OCI-LY1 (cell line): ENCODE measurements at regions not wholly inside any gene's neighbourhood (a gene's known extent, or its start where the extent isn't known, plus 50 kb on each side); places are given as distances from the start of the nearest gene placed in this dataset.

ENCODE experiments used
- H2AFZ ChIP-seq: fragments of 200-600 bp; sonication (generic), shearing (Covaris generic); 2 replicates; pipeline ENCODE4 v1.6.0; 2014; ENCODE audit warnings: antibody characterized with exemption, mild to moderate bottlenecking, low read length
- H3F3A ChIP-seq: fragments of 200-600 bp; sonication (generic), shearing (Covaris generic); 2 replicates; pipeline ENCODE4 v1.6.0; 2014; ENCODE audit warnings: mild to moderate bottlenecking, antibody characterized with exemption, low read length, moderate library complexity; ENCODE audit not compliant: insufficient read depth
- H3K27ac ChIP-seq: fragments of 200-600 bp; sonication (generic); 2 replicates; pipeline ENCODE4 v1.5.1; 2014; ENCODE audit warnings: low read length, mixed run types, mild to moderate bottlenecking, low read depth; ENCODE audit not compliant: poor library complexity, severe bottlenecking
- H3K27me3 ChIP-seq: fragments of 200-600 bp; sonication (generic); 2 replicates; pipeline ENCODE4 v1.6.0; 2014; ENCODE audit warnings: antibody characterized with exemption, mild to moderate bottlenecking, low read length, moderate library complexity; ENCODE audit not compliant: insufficient read depth
- H3K36me3 ChIP-seq: fragments of 200-600 bp; sonication (generic); 2 replicates; pipeline ENCODE4 v1.6.1; 2014; ENCODE audit warnings: mild to moderate bottlenecking, antibody characterized with exemption, low read length, moderate library complexity, mixed read lengths; ENCODE audit not compliant: insufficient read depth
- H3K4me1 ChIP-seq: fragments of 200-600 bp; sonication (generic); 2 replicates; pipeline ENCODE4 v1.5.1; 2014; ENCODE audit warnings: mild to moderate bottlenecking, low read length, moderate library complexity; ENCODE audit not compliant: insufficient read depth, severe bottlenecking
- H3K4me2 ChIP-seq: fragments of 200-600 bp; sonication (generic), shearing (Covaris generic); 2 replicates; pipeline ENCODE4 v1.6.1; 2014; ENCODE audit warnings: low read length
- H3K4me3 ChIP-seq: fragments of 200-600 bp; sonication (generic); 2 replicates; pipeline ENCODE4 v1.5.1; 2014; ENCODE audit warnings: low read length, low read depth, mild to moderate bottlenecking, mixed read lengths; ENCODE audit not compliant: poor library complexity, severe bottlenecking
- H3K79me2 ChIP-seq: fragments of 200-600 bp; shearing (Covaris generic); 2 replicates; pipeline ENCODE4 v1.6.1; 2016; ENCODE audit warnings: mixed run types, low read length, mixed read lengths; ENCODE audit not compliant: insufficient read depth
- H3K9ac ChIP-seq: fragments of 200-600 bp; sonication (generic), shearing (Covaris generic); 2 replicates; pipeline ENCODE4 v1.6.1; 2014; ENCODE audit warnings: mild to moderate bottlenecking, low read length, mixed read lengths
- H3K9me2 ChIP-seq: fragments of 200-600 bp; sonication (generic), shearing (Covaris generic); 2 replicates; pipeline ENCODE4 v1.6.1; 2014; ENCODE audit warnings: low read depth, mild to moderate bottlenecking, low read length, mixed read lengths
- H3K9me3 ChIP-seq: fragments of 200-600 bp; shearing (Covaris generic); 2 replicates; pipeline ENCODE4 v1.6.1; 2014; ENCODE audit warnings: low read length, mixed read lengths
- H4K20me1 ChIP-seq: fragments of 200-600 bp; sonication (generic), shearing (Covaris generic); 2 replicates; pipeline ENCODE4 v1.6.0; 2016; ENCODE audit warnings: mild to moderate bottlenecking, low read length; ENCODE audit not compliant: insufficient read depth
- EZH2 ChIP-seq: fragments of 200-600 bp; sonication (generic), shearing (Covaris generic); IDR thresholded peaks from 2 replicates; pipeline ENCODE4 v1.8.0; 2017; ENCODE audit warnings: borderline replicate concordance, mixed run types, mild to moderate bottlenecking, antibody characterized with exemption, low read length, moderate library complexity, mixed read lengths
- TF ChIP-seq, protein P1 (sequence below): fragments of 200-600 bp; sonication (generic), shearing (Covaris generic); IDR thresholded peaks from 2 replicates; pipeline ENCODE4 v1.5.1; 2017; ENCODE audit warnings: mild to moderate bottlenecking, antibody characterized with exemption, low read length, moderate library complexity, mixed read lengths

DNA sequence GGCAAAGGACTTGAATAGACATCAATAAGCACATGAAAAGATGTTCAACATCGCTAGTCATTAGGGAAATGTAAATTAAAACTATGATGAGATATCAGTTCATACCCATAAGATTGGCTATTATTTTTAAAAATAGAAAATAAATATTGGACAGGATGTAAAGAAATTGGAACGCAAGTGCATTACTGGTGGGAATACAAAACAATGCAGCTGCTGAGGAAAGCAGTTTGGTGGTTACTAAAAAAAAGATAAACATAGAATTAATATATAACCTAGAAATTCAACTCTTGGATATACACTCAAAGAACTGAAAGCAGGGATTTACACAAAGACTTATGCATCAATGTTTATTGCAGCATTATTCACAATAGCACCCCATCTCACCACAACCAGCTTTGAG, 174.5 kb upstream of the NDUFV2 start:
- Histone ChIP-seq H3K9me3 (peaks cover 34% of the 10 kb centered on the region), H3K27ac (no peak overlapping the region), H3K9ac (no peak overlapping the region), H3K9me2 (no peaks in the 10 kb centered on the region), H3K4me2 (no peak overlapping the region), H3K27me3 (no peaks in the 10 kb centered on the region), H3K4me3 (no peak overlapping the region), H3K79me2 (no peaks in the 10 kb centered on the region), H3K36me3 (no peaks in the 10 kb centered on the region), H3F3A (no peaks in the 10 kb centered on the region), H3K4me1 (peaks cover 3% of the 10 kb centered on the region), H4K20me1 (no peaks in the 10 kb centered on the region), H2AFZ (no peak overlapping the region)
- TF ChIP-seq, protein P1, sequence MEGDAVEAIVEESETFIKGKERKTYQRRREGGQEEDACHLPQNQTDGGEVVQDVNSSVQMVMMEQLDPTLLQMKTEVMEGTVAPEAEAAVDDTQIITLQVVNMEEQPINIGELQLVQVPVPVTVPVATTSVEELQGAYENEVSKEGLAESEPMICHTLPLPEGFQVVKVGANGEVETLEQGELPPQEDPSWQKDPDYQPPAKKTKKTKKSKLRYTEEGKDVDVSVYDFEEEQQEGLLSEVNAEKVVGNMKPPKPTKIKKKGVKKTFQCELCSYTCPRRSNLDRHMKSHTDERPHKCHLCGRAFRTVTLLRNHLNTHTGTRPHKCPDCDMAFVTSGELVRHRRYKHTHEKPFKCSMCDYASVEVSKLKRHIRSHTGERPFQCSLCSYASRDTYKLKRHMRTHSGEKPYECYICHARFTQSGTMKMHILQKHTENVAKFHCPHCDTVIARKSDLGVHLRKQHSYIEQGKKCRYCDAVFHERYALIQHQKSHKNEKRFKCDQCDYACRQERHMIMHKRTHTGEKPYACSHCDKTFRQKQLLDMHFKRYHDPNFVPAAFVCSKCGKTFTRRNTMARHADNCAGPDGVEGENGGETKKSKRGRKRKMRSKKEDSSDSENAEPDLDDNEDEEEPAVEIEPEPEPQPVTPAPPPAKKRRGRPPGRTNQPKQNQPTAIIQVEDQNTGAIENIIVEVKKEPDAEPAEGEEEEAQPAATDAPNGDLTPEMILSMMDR, result no peak
- TF ChIP-seq EZH2, result no peak

DNA sequence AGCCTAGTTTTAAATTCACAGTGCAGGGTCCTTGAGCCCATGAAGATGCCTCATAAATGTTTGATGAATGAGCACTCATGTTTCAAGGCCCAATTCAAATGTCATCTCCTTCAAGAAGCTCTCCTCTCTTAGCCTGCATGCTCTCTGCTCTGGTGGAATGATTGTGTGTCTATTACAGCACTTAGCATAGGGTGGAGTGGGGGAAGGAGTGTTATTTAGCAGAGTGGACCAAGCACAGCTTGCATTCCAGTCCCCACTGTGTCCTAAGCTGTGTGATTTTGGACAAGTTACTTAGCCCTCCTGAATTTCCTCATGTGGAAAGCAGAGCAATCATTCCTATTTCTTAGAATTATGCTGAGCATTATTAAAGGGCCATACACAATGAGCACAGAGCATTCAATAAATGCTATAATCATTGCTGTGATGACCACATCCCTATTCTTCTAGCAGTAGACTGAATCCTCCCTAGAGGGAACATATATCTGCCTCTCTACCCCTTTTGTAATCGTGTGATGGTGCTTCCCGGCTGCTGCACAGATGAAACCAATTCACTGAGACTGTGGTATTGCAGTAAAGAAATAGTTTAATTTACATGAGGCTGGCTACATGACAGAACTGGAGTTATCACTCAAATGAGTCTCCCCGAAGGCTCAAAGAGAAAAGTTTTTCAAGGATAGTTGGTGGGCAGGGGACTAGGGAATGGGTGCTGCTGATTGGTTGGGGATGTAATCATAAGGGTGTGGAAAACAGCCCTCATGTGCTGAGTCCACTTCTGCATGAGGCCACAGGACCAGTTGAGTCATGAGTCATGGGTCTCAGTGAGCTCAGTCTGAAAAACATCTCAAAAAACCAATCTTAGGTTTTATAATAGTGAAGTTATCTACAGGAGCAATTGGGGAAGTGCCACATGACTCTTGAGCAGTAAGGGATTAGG, 173.4 kb upstream of the NDUFV2 start:
- Histone ChIP-seq H3K4me1 (peaks cover 3% of the 10 kb centered on the region), H3K4me2 (no peak overlapping the region), H3K36me3 (no peaks in the 10 kb centered on the region), H3K9ac (no peak overlapping the region), H3K79me2 (no peaks in the 10 kb centered on the region), H3K9me2 (no peaks in the 10 kb centered on the region), H3K27me3 (no peaks in the 10 kb centered on the region), H4K20me1 (no peaks in the 10 kb centered on the region), H3K9me3 (peaks cover 34% of the 10 kb centered on the region), H3K4me3 (no peak overlapping the region), H3K27ac (no peak overlapping the region), H2AFZ (no peak overlapping the region), H3F3A (no peaks in the 10 kb centered on the region)
- TF ChIP-seq, protein P1, result no peak
- TF ChIP-seq EZH2, result no peak

DNA sequence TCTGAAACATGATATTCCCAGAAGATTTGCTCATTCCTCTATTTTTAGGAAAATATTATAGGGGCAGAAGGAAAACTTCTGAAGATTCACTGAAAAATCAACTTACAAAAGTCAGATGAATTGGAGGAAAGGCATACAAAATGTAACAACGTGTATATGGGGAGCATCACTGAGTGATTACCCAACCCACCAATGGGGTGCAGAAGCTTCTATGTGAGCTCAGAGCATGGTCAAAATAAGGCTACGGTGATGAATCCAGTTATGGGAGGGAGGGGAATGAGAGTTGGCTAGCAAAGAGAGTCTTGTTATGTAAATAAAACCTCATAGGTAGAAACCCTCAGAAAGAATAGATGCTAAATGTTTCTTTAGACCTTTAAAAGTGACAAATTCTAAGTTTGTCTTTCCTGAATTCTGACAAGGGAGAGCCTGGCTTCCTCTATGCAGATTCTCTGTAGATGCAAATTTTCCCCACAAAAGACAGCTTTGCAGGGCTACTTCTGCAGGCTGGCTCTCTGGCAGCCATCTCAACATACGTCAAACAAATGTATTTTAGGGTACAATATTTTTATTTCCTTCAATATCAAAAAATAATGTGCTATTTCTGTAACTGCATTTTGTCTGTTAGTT, 171.4 kb upstream of the NDUFV2 start:
- Histone ChIP-seq H3K9ac (no peak overlapping the region), H4K20me1 (no peaks in the 10 kb centered on the region), H3K9me3 (peaks cover 30% of the 10 kb centered on the region), H3K9me2 (no peaks in the 10 kb centered on the region), H3K4me3 (no peak overlapping the region), H3K79me2 (no peaks in the 10 kb centered on the region), H3K27ac (no peak overlapping the region), H3K4me1 (peaks cover 3% of the 10 kb centered on the region), H3F3A (no peaks in the 10 kb centered on the region), H3K36me3 (no peaks in the 10 kb centered on the region), H3K27me3 (no peaks in the 10 kb centered on the region), H3K4me2 (no peak overlapping the region; the same call in 1 of the 2 replicates), H2AFZ (no peak overlapping the region)
- TF ChIP-seq, protein P1, result no peak
- no peak for TF ChIP-seq EZH2
